Liver (tissue), 8 donors: ENCODE measurements at regions not wholly inside any gene's neighbourhood (a gene's known extent, or its start where the extent isn't known, plus 50 kb on each side); places are given as distances from the start of the nearest gene placed in this dataset.

Experiments
- DNase-seq: peaks from one replicate; pipeline ENCODE4 v3.0.0-alpha.2; 2017; ENCODE audit warnings: low spot score
- H3K27ac ChIP-seq, 2 donors: one replicate each; pipeline ENCODE4 v1.7.0; 2013; ENCODE audit warnings: inconsistent platforms in 2 of 2, low read length in 2 of 2, control low read depth in 1 of 2, low read depth in 1 of 2, mild to moderate bottlenecking in 1 of 2
- H3K27me3 ChIP-seq, 4 donors: one replicate each; pipeline versions ENCODE4 v1.6.1 to v1.7.0; 2013; ENCODE audit warnings: low read length in 3 of 4, inconsistent platforms in 1 of 4, mild to moderate bottlenecking in 1 of 4, moderate library complexity in 1 of 4; ENCODE audit not compliant: control insufficient read depth in 4 of 4, insufficient read depth in 4 of 4
- H3K36me3 ChIP-seq, 4 donors: one replicate each; pipeline versions ENCODE4 v1.6.1 to v1.7.0; 2013; ENCODE audit warnings: low read length in 3 of 4, mild to moderate bottlenecking in 3 of 4, low read depth in 1 of 4, moderate library complexity in 1 of 4; ENCODE audit not compliant: control insufficient read depth in 4 of 4, insufficient read depth in 3 of 4
- H3K4me1 ChIP-seq, 4 donors: one replicate each; pipeline versions ENCODE4 v1.6.1 to v1.7.0; 2013; ENCODE audit warnings: low read length in 3 of 4, mild to moderate bottlenecking in 3 of 4, moderate library complexity in 1 of 4; ENCODE audit not compliant: control insufficient read depth in 4 of 4, insufficient read depth in 4 of 4
- H3K4me3 ChIP-seq, 3 donors: one replicate each; pipeline versions ENCODE4 v1.6.1 to v1.7.0; 2013; ENCODE audit warnings: low read length in 3 of 3, control low read depth in 1 of 3, low read depth in 1 of 3, mild to moderate bottlenecking in 1 of 3
- H3K9ac ChIP-seq, 2 donors: one replicate each; pipeline ENCODE4 v1.7.0; 2013; ENCODE audit warnings: low read length in 2 of 2, mild to moderate bottlenecking in 2 of 2, moderate library complexity in 2 of 2, control low read depth in 1 of 2, low read depth in 1 of 2
- H3K9me3 ChIP-seq, 4 donors: one replicate each; pipeline versions ENCODE4 v1.6.1 to v1.7.0; 2013; ENCODE audit warnings: low read length in 3 of 4; ENCODE audit not compliant: control insufficient read depth in 4 of 4
- ATF3 ChIP-seq: IDR thresholded peaks from 2 replicates; pipeline ENCODE4 v1.6.1; 2016; ENCODE audit warnings: antibody characterized with exemption
- CTCF ChIP-seq: fragments of 150-350 bp; IDR thresholded peaks from 2 replicates; pipeline ENCODE4 v1.5.1; 2017; ENCODE audit warnings: improper control_type of control experiment, low read depth, low read length; ENCODE audit not compliant: missing input control
- EGR1 ChIP-seq, 2 donors: IDR thresholded peaks; 2 replicates each; pipeline ENCODE4 v1.6.1; 2016 to 2018; ENCODE audit warnings: antibody characterized with exemption in 2 of 2, low read depth in 2 of 2
- FOXA1 ChIP-seq: IDR thresholded peaks from 2 replicates; pipeline ENCODE4 v1.6.1; 2016; ENCODE audit warnings: antibody characterized with exemption
- FOXA2 ChIP-seq: IDR thresholded peaks from 2 replicates; pipeline ENCODE4 v1.6.1; 2016; ENCODE audit warnings: antibody characterized with exemption
- GABPA ChIP-seq, 2 donors: IDR thresholded peaks in 1 of 2; conservative IDR thresholded peaks in 1 of 2; 2 replicates each; pipeline ENCODE4 v1.6.1; 2016; ENCODE audit warnings: antibody characterized with exemption in 2 of 2, mild to moderate bottlenecking in 1 of 2, moderate library complexity in 1 of 2
- HNF4A ChIP-seq, 2 donors: conservative IDR thresholded peaks; 2 replicates each; pipeline ENCODE4 v1.6.1; 2016; ENCODE audit warnings: antibody characterized with exemption in 2 of 2, mild to moderate bottlenecking in 2 of 2
- HNF4G ChIP-seq: IDR thresholded peaks from 2 replicates; pipeline ENCODE4 v1.6.1; 2016; ENCODE audit warnings: antibody characterized with exemption
- JUND ChIP-seq, 2 donors: IDR thresholded peaks; 2 replicates each; pipeline ENCODE4 v1.6.1; 2016; ENCODE audit warnings: antibody characterized with exemption in 2 of 2
- MAX ChIP-seq: IDR thresholded peaks from 2 replicates; pipeline ENCODE4 v1.6.1; 2016; ENCODE audit warnings: antibody characterized with exemption
- NR2F2 ChIP-seq: IDR thresholded peaks from 2 replicates; pipeline ENCODE4 v1.6.1; 2016; ENCODE audit warnings: antibody characterized with exemption
- RAD21 ChIP-seq, 2 donors: IDR thresholded peaks; 2 replicates each; pipeline ENCODE4 v1.6.1; 2016; ENCODE audit warnings: antibody characterized with exemption in 2 of 2, mild to moderate bottlenecking in 2 of 2
- REST ChIP-seq: IDR thresholded peaks from 2 replicates; pipeline ENCODE4 v1.6.1; 2016; ENCODE audit warnings: antibody characterized with exemption, mild to moderate bottlenecking
- RXRA ChIP-seq, 2 donors: IDR thresholded peaks; 2 replicates each; pipeline ENCODE4 v1.6.1; 2017 to 2018; ENCODE audit warnings: antibody characterized with exemption in 2 of 2, mild to moderate bottlenecking in 1 of 2
- SP1 ChIP-seq: IDR thresholded peaks from 2 replicates; pipeline ENCODE4 v1.6.1; 2018; ENCODE audit warnings: antibody characterized with exemption, mild to moderate bottlenecking
- TAF1 ChIP-seq: conservative IDR thresholded peaks from 2 replicates; pipeline ENCODE4 v1.6.1; 2016; ENCODE audit warnings: antibody characterized with exemption, mild to moderate bottlenecking
- YY1 ChIP-seq: IDR thresholded peaks from 2 replicates; pipeline ENCODE4 v1.6.1; 2016; ENCODE audit warnings: antibody characterized with exemption, mild to moderate bottlenecking
- ZBTB33 ChIP-seq: IDR thresholded peaks from 2 replicates; pipeline ENCODE4 v1.6.1; 2016; ENCODE audit warnings: antibody characterized with exemption
- WGBS: extraction: QIAGEN DNeasy Blood & Tissue Kit; methylation state at CpG from one replicate; pipeline ENCODE4 v1.1.7; 2013; 5-methylcytosine and 5-hydroxymethylcytosine counted together
- donor health status: healthy.
- donor health status: healthy.
- donor health status: healthy.
- donor health status: healthy.
- donor health status: healthy.

GRCh38 chr1:59219916-59220315, 77.0 kb upstream of the FGGY start:
- TF ChIP-seq YY1, result no peak
- no peak for TF ChIP-seq EGR1 (IDR thresholded peaks at IDR 0.05; ENCODE audit: low read depth in 2 of 2)
- TF ChIP-seq GABPA (IDR thresholded peaks at IDR 0.05 in 1 of 2, conservative IDR thresholded peaks at IDR 0.05 in 1 of 2), result no peak
- TF ChIP-seq CTCF, result no peak
- no peak for TF ChIP-seq FOXA2
- no peak for TF ChIP-seq JUND (IDR thresholded peaks at IDR 0.05)
- TF ChIP-seq REST, result no peak
- no peak for TF ChIP-seq RAD21 (IDR thresholded peaks at IDR 0.05)
- no peak for TF ChIP-seq RXRA (IDR thresholded peaks at IDR 0.05)
- no peak for TF ChIP-seq TAF1
- TF ChIP-seq ZBTB33, result no peak
- no peak for TF ChIP-seq NR2F2
- TF ChIP-seq HNF4A (conservative IDR thresholded peaks at IDR 0.05), result no peak
- TF ChIP-seq FOXA1, result no peak
- no peak for TF ChIP-seq MAX
- no peak for TF ChIP-seq SP1
- no peak for TF ChIP-seq HNF4G
- no peak for TF ChIP-seq ATF3
- Histone ChIP-seq H3K36me3 (no peaks in the 10 kb centered on the region), H3K4me1 (peaks cover under 1 to 19% (median 12%) of the 10 kb centered on the region in 4 donors), H3K4me3 (no peak overlapping the region), H3K9me3 (no peaks in the 10 kb centered on the region), H3K27me3 (no peaks in the 10 kb centered on the region), H3K9ac (no peak overlapping the region), H3K27ac (no peak overlapping the region)
- 85% methylated on average over 2 of the region's 2 CpGs for WGBS
- no peak for DNase-seq
